ENCODE measurements at regions not wholly inside any gene's neighbourhood (a gene's known extent, or its start where the extent isn't known, plus 50 kb on each side); places are given as distances from the start of the nearest gene placed in this dataset.
"Not testable (repeated sequence)": the region's sequence is repeated elsewhere in the genome, so short reads cannot be mapped to it uniquely, and the experiment has no call there.

DNA sequence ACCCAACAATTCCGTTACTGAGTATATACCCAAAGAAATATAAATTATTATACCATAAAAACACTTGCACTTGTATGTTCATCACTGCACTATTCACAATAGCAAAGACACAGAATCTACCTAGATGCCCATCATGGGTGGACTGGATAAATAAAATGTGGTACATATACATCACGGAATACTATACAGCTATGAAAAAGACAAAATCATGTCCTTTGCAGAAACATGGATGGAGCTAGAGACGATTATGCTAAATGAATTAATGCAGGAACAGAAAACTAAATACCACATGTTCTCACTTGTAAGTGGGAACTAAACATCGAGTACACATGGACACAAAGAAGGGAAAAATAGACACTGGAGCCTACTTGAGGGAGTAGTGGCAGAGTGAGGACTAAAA is 185.3 kb downstream of the PYDC2 start:
- H3K27me3 ChIP-seq (ENCODE audit: insufficient read depth, low read length), result no peaks in the 10 kb centered on the region
- H3K4me3 ChIP-seq (ENCODE audit: low read length), result no peak overlapping the region
- no peaks in the 10 kb centered on the region for H3K4me1 ChIP-seq (ENCODE audit: insufficient read depth, low read length)
- peaks cover 15% of the 10 kb centered on the region for H3K9me3 ChIP-seq (ENCODE audit: insufficient read depth, low read depth, low read length)
- H3K9ac ChIP-seq (ENCODE audit: low read depth, low read length), result no peak overlapping the region
- no peak overlapping the region for H3K27ac ChIP-seq (ENCODE audit: low read length)
- no peaks in the 10 kb centered on the region for H3K36me3 ChIP-seq (ENCODE audit: insufficient read depth, low read depth, low read length)

DNA sequence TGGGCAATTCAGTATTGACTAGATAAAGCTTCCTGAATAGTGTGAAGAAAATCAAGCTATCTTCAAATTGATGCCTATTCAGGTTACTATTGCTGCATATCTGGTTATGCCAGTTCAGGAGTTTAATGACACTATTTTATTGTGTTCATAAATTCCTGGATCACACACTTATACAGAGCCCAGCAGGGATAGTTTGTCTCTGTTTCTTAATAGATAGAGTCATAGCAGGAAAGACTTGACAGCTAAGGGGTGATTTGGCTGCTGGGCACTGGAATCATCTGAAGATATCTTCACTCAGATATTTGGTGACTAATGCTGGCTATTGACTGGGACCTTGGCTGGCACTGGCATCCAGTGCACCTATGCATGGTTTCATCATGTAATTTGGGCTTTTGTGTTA is 187.8 kb downstream of the PYDC2 start:
- Histone ChIP-seq H3K4me3 (ENCODE audit: low read length) (no peak overlapping the region), H3K27me3 (ENCODE audit: insufficient read depth, low read length) (no peaks in the 10 kb centered on the region), H3K9ac (ENCODE audit: low read depth, low read length) (no peak overlapping the region), H3K36me3 (ENCODE audit: insufficient read depth, low read depth, low read length) (no peaks in the 10 kb centered on the region), H3K9me3 (ENCODE audit: insufficient read depth, low read depth, low read length) (peaks cover 19% of the 10 kb centered on the region), H3K4me1 (ENCODE audit: insufficient read depth, low read length) (no peaks in the 10 kb centered on the region), H3K27ac (ENCODE audit: low read length) (no peak overlapping the region)

DNA sequence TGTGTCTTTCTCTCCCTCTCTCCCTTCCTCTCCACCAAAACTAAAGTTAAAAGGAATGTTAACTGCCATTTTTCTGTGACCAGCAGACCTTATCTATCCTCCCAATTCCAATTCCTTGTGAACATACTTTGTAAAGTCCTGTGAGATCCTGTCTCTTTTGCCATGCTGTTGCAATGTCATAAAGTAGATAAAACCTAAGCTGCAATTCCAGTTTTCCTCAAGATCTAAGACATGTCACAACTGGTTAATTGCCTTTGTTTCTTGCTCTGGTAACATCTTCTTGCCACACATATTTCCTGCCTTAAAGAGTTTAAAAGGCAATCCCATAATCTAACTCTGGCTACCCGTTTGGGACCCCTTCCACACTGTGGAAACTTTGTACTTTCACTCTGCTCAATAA is 188.7 kb downstream of the PYDC2 start:
- Histone ChIP-seq H3K4me3 (ENCODE audit: low read length) (no peak overlapping the region), H3K9ac (ENCODE audit: low read depth, low read length) (no peak overlapping the region), H3K4me1 (ENCODE audit: insufficient read depth, low read length) (no peaks in the 10 kb centered on the region), H3K27me3 (ENCODE audit: insufficient read depth, low read length) (no peaks in the 10 kb centered on the region), H3K36me3 (ENCODE audit: insufficient read depth, low read depth, low read length) (no peaks in the 10 kb centered on the region), H3K27ac (ENCODE audit: low read length) (no peak overlapping the region), H3K9me3 (ENCODE audit: insufficient read depth, low read depth, low read length) (peaks cover 19% of the 10 kb centered on the region)

DNA sequence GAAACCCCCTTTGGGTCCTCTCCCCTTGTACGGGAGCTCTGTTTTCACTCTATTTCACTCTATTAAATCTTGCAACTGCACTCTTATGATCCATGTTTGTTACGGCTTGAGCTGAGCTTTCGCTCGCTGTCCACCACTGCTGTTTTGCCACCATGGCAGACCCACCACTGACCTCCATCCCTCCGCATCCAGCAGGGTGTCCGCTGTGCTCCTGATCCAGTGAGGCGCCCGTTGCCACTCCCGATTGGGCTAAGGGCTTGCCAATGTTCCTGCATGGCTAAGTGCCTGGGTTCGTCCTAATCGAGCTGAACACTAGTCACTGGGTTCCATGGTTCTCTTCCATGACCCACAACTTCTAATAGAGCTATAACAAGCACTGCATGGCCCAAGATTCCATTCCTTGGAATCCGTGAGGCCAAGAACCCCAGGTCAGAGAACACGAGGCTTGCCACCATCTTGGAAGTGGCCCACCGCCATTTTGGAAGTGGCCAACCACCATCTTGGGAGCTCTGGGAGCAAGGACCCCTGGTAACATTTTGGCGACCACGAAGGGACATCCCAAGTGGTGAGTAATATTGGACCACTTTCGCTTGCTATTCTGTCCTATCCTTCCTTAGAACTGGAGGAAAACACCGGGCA is 197.9 kb downstream of the PYDC2 start:
- not testable (repeated sequence) for H3K36me3 ChIP-seq (ENCODE audit: insufficient read depth, low read depth, low read length); H3K27ac ChIP-seq (ENCODE audit: low read length); H3K27me3 ChIP-seq (ENCODE audit: insufficient read depth, low read length); H3K4me1 ChIP-seq (ENCODE audit: insufficient read depth, low read length); H3K4me3 ChIP-seq (ENCODE audit: low read length); H3K9me3 ChIP-seq (ENCODE audit: insufficient read depth, low read depth, low read length); H3K9ac ChIP-seq (ENCODE audit: low read depth, low read length)

DNA sequence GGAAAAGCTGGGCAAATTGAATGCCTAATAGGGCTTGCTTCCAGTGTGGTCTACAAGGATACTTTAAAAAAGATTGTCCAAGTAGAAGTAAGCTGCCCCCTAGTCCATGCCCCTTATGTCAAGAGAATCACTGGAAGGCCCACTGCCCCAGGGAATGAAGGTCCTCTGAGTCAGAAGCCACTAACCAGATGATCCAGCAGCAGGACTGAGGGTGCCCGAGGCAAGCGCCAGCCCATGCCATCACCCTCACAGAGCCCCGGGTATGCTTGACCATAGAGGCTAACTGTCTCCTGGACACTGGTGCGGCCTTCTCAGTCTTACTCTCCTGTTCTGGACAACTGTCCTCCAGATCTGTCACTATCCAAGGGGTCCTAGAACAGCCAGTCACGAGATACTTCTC is 201.2 kb downstream of the PYDC2 start:
- H3K4me1 ChIP-seq (ENCODE audit: insufficient read depth, low read length); H3K4me3 ChIP-seq (ENCODE audit: low read length); H3K9me3 ChIP-seq (ENCODE audit: insufficient read depth, low read depth, low read length); H3K36me3 ChIP-seq (ENCODE audit: insufficient read depth, low read depth, low read length); H3K27ac ChIP-seq (ENCODE audit: low read length); H3K27me3 ChIP-seq (ENCODE audit: insufficient read depth, low read length); H3K9ac ChIP-seq (ENCODE audit: low read depth, low read length): not testable (repeated sequence)

DNA sequence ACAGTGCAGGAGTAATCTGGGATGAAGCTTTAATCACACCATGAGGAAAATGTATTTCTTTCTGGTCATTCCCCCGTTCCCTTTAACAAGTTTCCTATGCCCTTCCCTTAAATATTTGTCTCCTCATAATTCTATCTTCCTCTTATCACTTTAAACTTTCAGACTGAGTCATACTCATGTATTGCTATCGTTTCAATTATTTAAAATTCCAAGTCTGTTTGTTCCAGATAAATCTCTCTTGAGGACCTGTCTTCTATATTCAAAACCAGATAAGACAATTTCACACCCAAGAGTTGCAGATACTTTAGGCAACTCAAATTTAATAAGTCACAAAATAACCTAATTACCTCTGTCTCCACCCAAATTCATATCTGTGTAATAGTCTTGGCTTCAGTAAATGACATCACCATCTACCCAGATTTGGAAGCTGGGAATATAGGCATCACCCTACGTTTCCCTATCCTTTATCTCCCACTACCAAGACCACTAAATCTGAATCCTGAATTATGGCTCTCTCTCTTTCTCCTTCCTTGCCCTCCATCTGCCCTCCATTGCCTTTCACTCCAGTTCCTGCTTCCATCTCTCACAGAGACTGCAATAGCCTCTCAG is 220.1 kb downstream of the PYDC2 start:
- H3K9me3 ChIP-seq (ENCODE audit: insufficient read depth, low read depth, low read length), result no peaks in the 10 kb centered on the region
- no peaks in the 10 kb centered on the region for H3K36me3 ChIP-seq (ENCODE audit: insufficient read depth, low read depth, low read length)
- no peaks in the 10 kb centered on the region for H3K4me1 ChIP-seq (ENCODE audit: insufficient read depth, low read length)
- H3K9ac ChIP-seq (ENCODE audit: low read depth, low read length), result no peak overlapping the region
- no peak overlapping the region for H3K4me3 ChIP-seq (ENCODE audit: low read length)
- no peaks in the 10 kb centered on the region for H3K27me3 ChIP-seq (ENCODE audit: insufficient read depth, low read length)
- no peak overlapping the region for H3K27ac ChIP-seq (ENCODE audit: low read length)

DNA sequence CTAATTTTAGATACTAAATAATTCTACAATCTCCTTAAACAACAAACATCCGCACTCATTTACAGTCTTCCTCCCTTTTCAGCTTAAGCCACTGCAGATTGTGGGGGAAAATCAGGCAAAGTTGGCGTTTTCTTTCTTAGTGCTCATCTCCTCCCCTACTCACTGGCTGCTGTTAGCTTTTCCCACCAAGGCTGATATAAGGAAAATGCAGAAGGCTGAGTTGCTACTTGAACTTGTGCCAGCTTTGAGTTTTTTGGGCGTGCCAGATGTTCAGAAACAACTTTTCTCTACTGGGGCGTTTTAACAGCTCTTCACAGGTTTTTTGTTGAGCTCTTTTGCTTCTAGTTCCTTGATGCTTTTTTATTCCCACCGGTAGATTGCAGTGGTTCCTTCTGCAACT is 222.0 kb downstream of the PYDC2 start:
- no peak overlapping the region for H3K9ac ChIP-seq (ENCODE audit: low read depth, low read length)
- no peak overlapping the region for H3K4me3 ChIP-seq (ENCODE audit: low read length)
- no peaks in the 10 kb centered on the region for H3K27me3 ChIP-seq (ENCODE audit: insufficient read depth, low read length)
- H3K27ac ChIP-seq (ENCODE audit: low read length), result no peak overlapping the region
- no peaks in the 10 kb centered on the region for H3K36me3 ChIP-seq (ENCODE audit: insufficient read depth, low read depth, low read length)
- peaks cover 3% of the 10 kb centered on the region; the same call in 1 of the 2 replicates for H3K4me1 ChIP-seq (ENCODE audit: insufficient read depth, low read length)
- H3K9me3 ChIP-seq (ENCODE audit: insufficient read depth, low read depth, low read length), result no peaks in the 10 kb centered on the region

DNA sequence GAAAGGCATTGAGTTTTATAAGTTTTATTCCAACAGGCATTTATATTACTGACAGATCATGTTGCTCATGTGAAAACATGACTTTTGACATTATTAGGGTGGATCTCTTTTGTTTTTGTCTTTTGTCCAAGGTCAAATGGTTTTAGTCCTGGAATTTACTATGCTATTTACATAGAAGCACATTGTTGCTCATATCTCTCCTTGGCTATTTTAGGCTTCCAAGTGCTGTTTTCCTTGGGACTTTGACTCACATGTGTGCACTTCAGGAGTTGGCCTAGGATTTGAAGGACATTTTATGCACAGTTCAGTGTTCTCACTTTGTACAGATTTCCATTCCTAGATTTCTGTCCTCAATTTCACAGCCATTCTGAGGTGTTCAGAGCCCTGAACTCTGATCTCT is 225.7 kb downstream of the PYDC2 start:
- no peak overlapping the region for H3K4me3 ChIP-seq (ENCODE audit: low read length)
- peaks cover 10% of the 10 kb centered on the region for H3K4me1 ChIP-seq (ENCODE audit: insufficient read depth, low read length)
- no peak overlapping the region for H3K9ac ChIP-seq (ENCODE audit: low read depth, low read length)
- H3K36me3 ChIP-seq (ENCODE audit: insufficient read depth, low read depth, low read length), result no peaks in the 10 kb centered on the region
- no peaks in the 10 kb centered on the region for H3K9me3 ChIP-seq (ENCODE audit: insufficient read depth, low read depth, low read length)
- H3K27me3 ChIP-seq (ENCODE audit: insufficient read depth, low read length), result no peaks in the 10 kb centered on the region
- no peak overlapping the region for H3K27ac ChIP-seq (ENCODE audit: low read length)

DNA sequence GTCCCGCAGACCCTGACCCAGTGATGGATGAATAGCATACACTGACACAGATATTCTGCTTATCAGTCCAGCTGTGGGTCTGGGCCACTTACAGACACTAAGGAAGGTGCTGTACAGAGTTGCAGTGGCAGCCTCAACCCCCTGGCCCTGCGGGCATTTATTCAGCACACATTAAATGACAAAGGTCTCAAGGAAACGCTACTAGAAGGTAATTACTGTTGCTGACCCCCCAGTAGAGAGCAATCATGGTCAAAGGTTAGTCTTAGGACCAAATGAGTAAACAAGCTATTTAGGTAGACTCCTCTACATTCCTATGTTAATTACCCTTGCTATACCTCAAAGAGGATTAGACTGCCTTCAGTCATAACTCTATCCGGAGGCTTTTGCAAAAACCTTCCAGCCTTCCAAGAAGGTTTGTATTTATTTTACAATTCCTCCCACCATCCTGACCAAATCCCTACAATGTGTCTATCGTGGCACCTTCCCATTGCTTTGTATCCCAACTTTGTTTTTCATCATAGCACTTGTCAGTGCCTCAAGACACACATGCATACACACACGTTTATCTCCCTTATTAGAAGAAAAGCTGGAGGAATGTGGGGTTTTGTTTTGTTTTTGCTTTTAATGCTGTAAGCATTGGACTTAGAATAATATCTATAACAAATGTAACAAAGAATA is 227.9 kb downstream of the PYDC2 start:
- no peaks in the 10 kb centered on the region for H3K27me3 ChIP-seq (ENCODE audit: insufficient read depth, low read length)
- H3K36me3 ChIP-seq (ENCODE audit: insufficient read depth, low read depth, low read length), result no peaks in the 10 kb centered on the region
- H3K27ac ChIP-seq (ENCODE audit: low read length), result peak overlapping the region; percentile 80
- peak overlapping the region; percentile 4; the same call in 1 of the 2 replicates for H3K9ac ChIP-seq (ENCODE audit: low read depth, low read length)
- no peaks in the 10 kb centered on the region for H3K9me3 ChIP-seq (ENCODE audit: insufficient read depth, low read depth, low read length)
- peaks cover 13% of the 10 kb centered on the region for H3K4me1 ChIP-seq (ENCODE audit: insufficient read depth, low read length)
- H3K4me3 ChIP-seq (ENCODE audit: low read length), result peak overlapping the region; percentile 39

DNA sequence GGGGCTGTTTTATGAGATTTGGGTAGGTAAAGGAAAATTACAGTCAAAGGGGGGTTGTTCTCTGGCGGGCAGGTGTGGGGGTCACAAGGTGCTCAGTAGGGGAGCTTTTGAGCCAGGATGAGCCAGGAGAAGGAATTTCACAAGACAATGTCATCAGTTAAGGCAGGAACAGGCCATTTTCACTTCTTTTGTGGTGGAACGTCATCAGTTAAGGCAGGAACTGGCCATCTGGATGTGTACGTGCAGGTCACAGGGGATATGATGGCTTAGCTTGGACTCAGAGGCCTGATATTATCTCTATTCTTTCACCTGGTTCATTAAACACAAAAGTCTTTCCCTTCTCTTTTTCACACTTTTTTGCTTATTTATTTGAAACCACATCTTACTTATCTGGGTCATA is 230.2 kb downstream of the PYDC2 start:
- H3K9me3 ChIP-seq (ENCODE audit: insufficient read depth, low read depth, low read length); H3K9ac ChIP-seq (ENCODE audit: low read depth, low read length); H3K4me3 ChIP-seq (ENCODE audit: low read length); H3K27me3 ChIP-seq (ENCODE audit: insufficient read depth, low read length); H3K36me3 ChIP-seq (ENCODE audit: insufficient read depth, low read depth, low read length); H3K27ac ChIP-seq (ENCODE audit: low read length): not testable (repeated sequence)
- peaks cover 22% of the 10 kb centered on the region for H3K4me1 ChIP-seq (ENCODE audit: insufficient read depth, low read length)

DNA sequence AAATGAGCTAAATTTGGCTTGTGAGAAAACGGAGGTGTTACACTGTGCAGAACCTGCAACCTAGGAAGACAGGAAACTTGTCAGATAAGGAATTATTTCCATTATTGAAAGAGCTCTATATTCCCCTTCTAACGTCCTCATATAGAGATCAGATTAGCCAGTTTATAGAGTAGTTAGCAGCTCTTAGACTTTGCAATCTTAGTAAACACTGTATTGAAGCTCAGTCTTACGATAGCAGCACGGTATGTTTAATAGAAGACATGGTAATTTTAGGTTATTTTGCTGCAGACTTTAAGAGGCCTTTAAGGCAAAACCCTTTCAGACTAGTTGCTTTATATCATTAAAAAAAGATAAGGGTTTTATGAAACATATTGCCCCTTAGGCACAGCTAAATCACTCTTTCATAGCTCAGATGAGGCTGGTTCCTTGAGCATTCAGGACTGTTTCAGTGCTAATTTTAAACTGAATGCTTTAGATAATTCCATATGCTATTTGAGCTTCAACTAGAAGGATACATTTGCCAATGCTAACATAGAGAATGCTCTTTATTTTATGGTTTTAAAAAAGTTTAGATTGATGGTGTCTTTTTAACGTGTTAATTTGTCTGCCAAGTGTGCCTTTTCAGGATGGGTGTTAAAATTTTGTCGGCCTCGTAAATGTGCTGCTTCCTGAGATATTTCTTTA is 234.3 kb downstream of the PYDC2 start:
- Histone ChIP-seq H3K4me1 (ENCODE audit: insufficient read depth, low read length) (peaks cover 12% of the 10 kb centered on the region; the same call in 1 of the 2 replicates), H3K27ac (ENCODE audit: low read length) (no peak overlapping the region), H3K9me3 (ENCODE audit: insufficient read depth, low read depth, low read length) (no peaks in the 10 kb centered on the region), H3K36me3 (ENCODE audit: insufficient read depth, low read depth, low read length) (no peaks in the 10 kb centered on the region), H3K27me3 (ENCODE audit: insufficient read depth, low read length) (no peaks in the 10 kb centered on the region), H3K4me3 (ENCODE audit: low read length) (no peak overlapping the region), H3K9ac (ENCODE audit: low read depth, low read length) (no peak overlapping the region)

DNA sequence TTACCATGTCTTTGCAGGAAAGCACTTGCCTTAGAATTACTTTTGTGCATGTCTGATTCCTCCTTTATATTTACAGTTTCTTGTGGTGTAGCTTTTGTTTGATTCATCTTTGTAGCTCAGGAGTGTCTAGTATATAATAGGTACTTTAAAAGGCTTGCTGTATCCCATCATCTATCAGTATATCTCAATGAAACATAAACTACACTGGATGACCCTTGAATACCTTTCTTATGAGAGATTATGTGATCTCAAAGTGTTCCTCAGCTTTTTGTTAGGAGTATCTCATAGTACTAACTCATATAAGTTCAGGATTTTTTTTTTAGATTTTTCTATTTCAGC is 234.8 kb downstream of the PYDC2 start:
- H3K9me3 ChIP-seq (ENCODE audit: insufficient read depth, low read depth, low read length), result no peaks in the 10 kb centered on the region
- no peaks in the 10 kb centered on the region for H3K27me3 ChIP-seq (ENCODE audit: insufficient read depth, low read length)
- H3K4me3 ChIP-seq (ENCODE audit: low read length), result no peak overlapping the region
- H3K27ac ChIP-seq (ENCODE audit: low read length), result no peak overlapping the region
- H3K4me1 ChIP-seq (ENCODE audit: insufficient read depth, low read length), result peaks cover 12% of the 10 kb centered on the region; the same call in 1 of the 2 replicates
- H3K36me3 ChIP-seq (ENCODE audit: insufficient read depth, low read depth, low read length), result no peaks in the 10 kb centered on the region
- H3K9ac ChIP-seq (ENCODE audit: low read depth, low read length), result no peak overlapping the region

Data from iPS-20b (cell line).